ENCODE measurements at regions not wholly inside any gene's neighbourhood (a gene's known extent, or its start where the extent isn't known, plus 50 kb on each side); places are given as distances from the start of the nearest gene placed in this dataset.

DNA sequence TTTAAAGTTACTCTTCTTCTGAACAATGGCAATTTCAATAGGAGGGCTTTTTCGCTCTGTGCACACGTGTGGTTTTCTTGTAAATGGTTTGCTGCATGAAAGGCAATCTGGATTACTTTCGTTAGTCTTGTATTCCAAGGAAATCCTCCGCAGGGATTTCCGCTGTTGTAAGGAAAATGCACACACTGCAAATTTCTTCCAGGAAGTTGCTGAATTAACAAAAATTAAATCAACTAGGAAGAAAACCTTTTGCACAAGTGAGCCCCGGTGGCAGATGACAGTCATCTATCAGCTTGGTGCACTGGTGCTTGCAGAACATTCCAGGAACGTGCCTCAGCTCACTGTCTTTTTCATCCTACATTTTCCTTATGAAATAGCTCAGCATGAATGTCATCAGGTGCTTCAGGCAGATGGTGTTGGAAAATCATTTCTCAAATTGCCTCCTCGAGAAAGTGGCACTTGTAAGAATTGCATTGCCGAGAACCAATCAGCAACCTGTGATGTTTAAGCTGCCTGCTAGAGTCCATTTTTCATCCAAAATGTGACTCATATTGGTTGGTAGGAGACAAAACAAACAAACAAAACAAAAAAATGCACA, 272.4 kb upstream of the VCX start:
- no peak for ATAC-seq (ENCODE audit: low read depth)
- H3K4me3 ChIP-seq (ENCODE audit: control extremely low read depth in 1 of 5, extremely low read depth in 1 of 5, insufficient read depth in 1 of 5, low read depth in 2 of 5, low read length in 4 of 5) = no peak overlapping the region
- CTCF ChIA-PET = no interaction called here

DNA sequence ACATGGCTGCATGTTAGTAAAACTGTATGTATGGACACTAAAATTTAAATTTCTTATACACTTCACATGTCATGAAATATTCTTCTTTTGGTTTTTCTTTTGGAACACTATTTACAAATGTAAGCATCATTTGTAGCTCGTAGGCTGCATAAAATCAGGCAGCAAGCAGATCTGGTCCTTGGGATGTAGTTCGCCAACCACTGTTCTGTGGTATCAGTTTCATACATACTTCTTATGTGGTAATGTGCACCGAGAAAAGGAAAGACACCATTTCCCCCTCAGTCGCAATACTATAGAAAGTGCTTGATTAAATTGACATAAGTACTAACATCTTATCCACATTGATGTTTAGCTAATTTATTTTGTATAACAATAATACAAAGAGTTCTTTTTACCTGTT, 274.4 kb upstream of the VCX start:
- no CpG with 5 or more reads among the region's 4 CpGs for WGBS (ENCODE audit: insufficient coverage)
- TF ChIP-seq EZH2 (IDR thresholded peaks at IDR 0.05; ENCODE audit: borderline replicate concordance, insufficient read depth, low read depth, low read length, poor library complexity, severe bottlenecking) = no peak
- TF ChIP-seq, protein P1, sequence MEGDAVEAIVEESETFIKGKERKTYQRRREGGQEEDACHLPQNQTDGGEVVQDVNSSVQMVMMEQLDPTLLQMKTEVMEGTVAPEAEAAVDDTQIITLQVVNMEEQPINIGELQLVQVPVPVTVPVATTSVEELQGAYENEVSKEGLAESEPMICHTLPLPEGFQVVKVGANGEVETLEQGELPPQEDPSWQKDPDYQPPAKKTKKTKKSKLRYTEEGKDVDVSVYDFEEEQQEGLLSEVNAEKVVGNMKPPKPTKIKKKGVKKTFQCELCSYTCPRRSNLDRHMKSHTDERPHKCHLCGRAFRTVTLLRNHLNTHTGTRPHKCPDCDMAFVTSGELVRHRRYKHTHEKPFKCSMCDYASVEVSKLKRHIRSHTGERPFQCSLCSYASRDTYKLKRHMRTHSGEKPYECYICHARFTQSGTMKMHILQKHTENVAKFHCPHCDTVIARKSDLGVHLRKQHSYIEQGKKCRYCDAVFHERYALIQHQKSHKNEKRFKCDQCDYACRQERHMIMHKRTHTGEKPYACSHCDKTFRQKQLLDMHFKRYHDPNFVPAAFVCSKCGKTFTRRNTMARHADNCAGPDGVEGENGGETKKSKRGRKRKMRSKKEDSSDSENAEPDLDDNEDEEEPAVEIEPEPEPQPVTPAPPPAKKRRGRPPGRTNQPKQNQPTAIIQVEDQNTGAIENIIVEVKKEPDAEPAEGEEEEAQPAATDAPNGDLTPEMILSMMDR (IDR thresholded peaks at IDR 0.05) = no peak
- Histone ChIP-seq H4K20me1 (ENCODE audit: control insufficient read depth, insufficient read depth, low read length, poor library complexity, severe bottlenecking) (no peaks in the 10 kb centered on the region), H3K4me3 (ENCODE audit: control extremely low read depth in 1 of 5, extremely low read depth in 1 of 5, insufficient read depth in 1 of 5, low read depth in 2 of 5, low read length in 4 of 5) (no peak overlapping the region), H3K4me2 (replicated peaks; ENCODE audit: low read depth, low read length, poor library complexity, severe bottlenecking) (no peak overlapping the region), H3K79me2 (ENCODE audit: control insufficient read depth, insufficient read depth, low read length) (no peaks in the 10 kb centered on the region), H2AFZ (ENCODE audit: insufficient read depth, low read depth, low read length, poor library complexity, severe bottlenecking) (no peak overlapping the region), H3K9me3 (ENCODE audit: control extremely low read depth in 1 of 3, control insufficient read depth in 2 of 3, insufficient read depth in 1 of 3, low read length in 2 of 3) (no peaks in the 10 kb centered on the region), H3K4me1 (ENCODE audit: control insufficient read depth in 2 of 2, insufficient read depth in 2 of 2, low read length in 2 of 2) (no peaks in the 10 kb centered on the region), H3K27me3 (replicated peaks in 1 of 4; ENCODE audit: control extremely low read depth in 1 of 4, control insufficient read depth in 3 of 4, insufficient read depth in 4 of 4, low read length in 3 of 4) (no peaks in the 10 kb centered on the region), H3K27ac (ENCODE audit: low read length in 2 of 2) (no peak overlapping the region), H3K36me3 (replicated peaks in 1 of 2; ENCODE audit: control extremely low read depth in 1 of 2, control insufficient read depth in 1 of 2, extremely low read depth in 1 of 2, insufficient read depth in 2 of 2, low read length in 1 of 2) (no peaks in the 10 kb centered on the region), H3K9ac (ENCODE audit: low read length) (no peak overlapping the region)
- intact Hi-C loops (cut with micrococcal nuclease) = no loop called here
- H3K27ac Mint-ChIP-seq = no peak overlapping the region
- DNase-seq = no peak
- ChIA-PET CTCF (no interaction called here), POLR2A (no interaction called here)
- no peaks in the 10 kb centered on the region for H3K4me1 Mint-ChIP-seq
- ATAC-seq (ENCODE audit: low read depth) = no peak
- no peaks in the 10 kb centered on the region for H3K27me3 Mint-ChIP-seq
- H3K4me3 Mint-ChIP-seq = no peak overlapping the region
- H3K9me3 Mint-ChIP-seq (ENCODE audit: insufficient read depth) = no peaks in the 10 kb centered on the region

More for the DNA sequence above, 272.4 kb upstream of the VCX start:
- TF ChIP-seq, protein P1 (IDR thresholded peaks at IDR 0.05) = no peak
- TF ChIP-seq EZH2 (IDR thresholded peaks at IDR 0.05; ENCODE audit: borderline replicate concordance, insufficient read depth, low read depth, low read length, poor library complexity, severe bottlenecking) = no peak
- H3K79me2 ChIP-seq (ENCODE audit: control insufficient read depth, insufficient read depth, low read length) = no peaks in the 10 kb centered on the region
- H4K20me1 ChIP-seq (ENCODE audit: control insufficient read depth, insufficient read depth, low read length, poor library complexity, severe bottlenecking) = no peaks in the 10 kb centered on the region
- H3K27me3 ChIP-seq (replicated peaks in 1 of 4; ENCODE audit: control extremely low read depth in 1 of 4, control insufficient read depth in 3 of 4, insufficient read depth in 4 of 4, low read length in 3 of 4) = no peaks in the 10 kb centered on the region
- no peak overlapping the region for H3K4me2 ChIP-seq (replicated peaks; ENCODE audit: low read depth, low read length, poor library complexity, severe bottlenecking)
- no peak overlapping the region for H3K27ac Mint-ChIP-seq
- H3K36me3 ChIP-seq (replicated peaks in 1 of 2; ENCODE audit: control extremely low read depth in 1 of 2, control insufficient read depth in 1 of 2, extremely low read depth in 1 of 2, insufficient read depth in 2 of 2, low read length in 1 of 2) = no peaks in the 10 kb centered on the region
- H2AFZ ChIP-seq (ENCODE audit: insufficient read depth, low read depth, low read length, poor library complexity, severe bottlenecking) = no peak overlapping the region
- POLR2A ChIA-PET = no interaction called here
- H3K9ac ChIP-seq (ENCODE audit: low read length) = no peak overlapping the region
- H3K27me3 Mint-ChIP-seq = no peaks in the 10 kb centered on the region
- H3K9me3 ChIP-seq (ENCODE audit: control extremely low read depth in 1 of 3, control insufficient read depth in 2 of 3, insufficient read depth in 1 of 3, low read length in 2 of 3) = no peaks in the 10 kb centered on the region
- no peak overlapping the region for H3K4me3 Mint-ChIP-seq
- intact Hi-C loops (cut with micrococcal nuclease) = no loop called here
- H3K27ac ChIP-seq (ENCODE audit: low read length in 2 of 2) = no peak overlapping the region
- no peaks in the 10 kb centered on the region for H3K4me1 ChIP-seq (ENCODE audit: control insufficient read depth in 2 of 2, insufficient read depth in 2 of 2, low read length in 2 of 2)
- 80% methylated on average over 2 of the region's 9 CpGs for WGBS (ENCODE audit: insufficient coverage)
- no peak for DNase-seq
- H3K4me1 Mint-ChIP-seq = no peaks in the 10 kb centered on the region
- no peaks in the 10 kb centered on the region for H3K9me3 Mint-ChIP-seq (ENCODE audit: insufficient read depth)

All from B cell (primary cell).